ENCODE measurements at regions not wholly inside any gene's neighbourhood (a gene's known extent, or its start where the extent isn't known, plus 50 kb on each side); places are given as distances from the start of the nearest gene placed in this dataset.

DNA sequence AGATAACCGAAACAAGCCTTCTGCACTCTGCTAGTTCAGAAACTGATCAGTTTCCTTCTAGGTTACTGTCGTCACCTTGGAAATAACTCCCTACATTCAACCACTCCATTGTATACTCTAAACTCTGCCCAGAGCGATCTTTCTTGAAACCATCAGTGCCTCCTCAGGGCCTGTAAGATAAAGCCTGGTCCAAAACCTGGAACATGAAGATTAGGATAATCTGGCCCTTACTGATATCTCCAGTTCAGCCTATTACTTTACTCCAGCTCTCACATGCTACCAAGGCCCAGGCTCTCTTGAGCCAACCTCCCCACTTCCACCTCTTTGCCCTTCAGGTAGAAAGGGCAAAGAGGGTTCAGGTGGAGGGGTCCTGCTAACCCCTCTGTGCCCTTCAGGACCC is 125.3 kb upstream of the RXFP2 start:
- DNase-seq = no peak

DNA sequence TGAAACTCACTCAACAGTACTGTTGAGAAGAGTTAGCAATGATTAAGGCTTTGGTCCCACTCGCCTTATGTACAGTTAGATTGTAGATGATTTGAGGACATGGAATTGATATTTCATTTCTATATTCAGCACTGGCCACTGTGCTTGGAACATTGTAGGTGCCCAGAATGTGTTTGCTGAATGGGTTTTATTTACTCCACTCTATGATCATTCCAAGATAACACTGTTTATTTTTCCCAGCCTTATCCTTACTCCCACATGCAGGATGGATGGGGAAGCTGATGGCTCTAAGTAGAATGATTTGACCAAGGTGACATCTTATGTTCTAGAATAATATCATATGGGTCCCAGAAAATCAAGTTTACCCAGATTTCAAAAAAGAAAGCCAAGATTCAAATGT is 124.6 kb upstream of the RXFP2 start:
- no peak for DNase-seq

DNA sequence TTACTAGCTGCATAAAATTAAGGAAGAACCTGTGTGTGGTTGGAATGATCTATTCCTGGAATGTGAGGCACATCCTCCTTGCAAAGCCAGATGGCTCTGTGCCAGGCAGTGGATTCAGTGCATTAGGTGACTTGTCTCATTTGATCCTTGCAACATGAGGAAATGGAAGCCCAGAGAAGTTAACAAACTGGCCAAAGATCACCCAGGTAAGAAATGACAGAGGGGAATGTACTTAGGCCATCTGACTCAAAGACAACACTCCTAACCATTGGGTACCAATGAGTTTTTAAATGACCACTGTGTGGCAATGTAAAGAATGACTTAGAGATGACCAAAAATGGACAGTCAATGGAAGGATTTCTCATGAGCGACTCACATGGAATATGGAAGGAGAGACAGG is 114.2 kb upstream of the RXFP2 start:
- DNase-seq = no peak

- DNase-seq = no peak
These were observed 112.1 kb upstream of the RXFP2 start for GRCh38 chr13:31627097-31627845.

DNA sequence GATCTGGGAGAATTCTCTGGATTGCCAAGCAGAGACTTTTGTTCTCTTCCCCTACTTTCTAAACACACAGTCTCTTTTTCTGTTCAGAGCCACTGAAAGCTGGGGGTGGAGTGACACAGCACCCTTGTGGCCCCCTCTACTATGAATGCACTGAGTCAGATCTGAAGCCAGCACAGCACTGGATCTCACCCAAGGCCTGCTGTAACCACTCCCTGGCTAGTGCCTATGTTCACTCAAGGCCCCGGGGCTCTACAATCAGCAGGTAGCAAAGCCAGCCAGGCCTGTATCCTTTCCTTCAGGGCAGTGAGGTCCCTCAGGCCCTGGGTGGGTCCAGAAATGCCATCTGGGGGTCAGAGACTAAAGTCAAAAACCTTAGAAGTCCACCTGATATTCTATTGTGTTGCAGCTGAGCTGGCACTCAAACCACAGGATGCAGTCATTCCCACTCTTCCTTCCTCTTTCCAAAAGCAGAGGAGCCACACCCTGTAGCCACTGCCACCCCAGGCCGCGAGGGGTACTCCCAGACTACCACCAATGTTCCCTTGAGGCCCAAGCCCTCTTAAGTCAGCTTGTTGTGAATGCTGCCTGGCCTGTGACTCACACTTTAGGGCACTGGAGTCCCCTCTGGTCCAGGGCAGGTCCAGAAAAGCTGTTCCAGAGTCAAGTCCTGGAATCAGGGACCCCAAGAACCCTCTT is 110.1 kb upstream of the RXFP2 start:
- no peak for DNase-seq

- no peak for DNase-seq
These were observed 108.3 kb upstream of the RXFP2 start for GRCh38 chr13:31631071-31631470.

GRCh38 chr13:31631746-31632145 is 107.6 kb upstream of the RXFP2 start:
- DNase-seq = no peak

GRCh38 chr13:31638577-31638976 is 100.7 kb upstream of the RXFP2 start:
- DNase-seq = no peak

GRCh38 chr13:31639443-31640163 is 99.7 kb upstream of the RXFP2 start:
- DNase-seq = no peak

- DNase-seq = no peak
These were observed 89.6 kb upstream of the RXFP2 start for GRCh38 chr13:31649766-31650165.

GRCh38 chr13:31653730-31654129 is 85.6 kb upstream of the RXFP2 start:
- DNase-seq = no peak

- DNase-seq = no peak
These were observed 75.3 kb upstream of the RXFP2 start for GRCh38 chr13:31663880-31664585.

DNA sequence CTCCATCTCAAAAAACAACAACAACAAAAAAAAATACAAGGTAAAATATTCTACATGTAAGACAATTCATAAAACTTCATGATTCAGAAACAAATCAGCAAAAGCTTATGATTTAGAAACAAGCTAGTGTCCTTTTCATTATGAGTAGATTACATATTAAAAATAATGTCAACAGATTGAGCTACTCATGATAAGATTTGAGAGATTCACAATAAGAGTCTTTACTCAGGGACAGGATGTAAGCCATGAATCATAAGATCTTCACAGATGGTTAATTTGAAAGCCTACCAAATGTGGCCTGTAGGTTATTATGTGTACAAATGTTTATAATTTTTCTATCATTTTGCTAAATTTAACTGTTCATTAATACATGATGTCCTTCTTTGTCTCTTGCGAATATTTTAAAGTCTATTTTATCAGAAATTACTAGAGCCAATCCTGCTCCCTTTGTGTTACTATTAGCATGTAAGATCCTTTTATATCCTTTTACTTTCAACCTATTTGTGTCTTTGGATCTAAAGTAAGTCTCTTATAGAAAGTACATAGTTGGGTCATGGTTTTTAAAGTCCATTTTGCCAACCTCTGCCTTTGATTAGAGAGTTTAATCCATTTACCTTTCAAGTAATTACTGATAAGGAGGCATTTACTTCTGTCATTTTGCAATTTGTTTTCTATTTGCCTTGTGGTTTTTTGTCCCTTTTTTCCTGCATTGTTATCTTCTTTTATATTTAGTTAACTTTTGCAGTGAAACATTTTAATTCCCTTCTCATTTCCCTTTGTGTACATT is 68.3 kb upstream of the RXFP2 start:
- DNase-seq = no peak

- DNase-seq = no peak
These were observed 65.3 kb upstream of the RXFP2 start for GRCh38 chr13:31674051-31674450.

DNA sequence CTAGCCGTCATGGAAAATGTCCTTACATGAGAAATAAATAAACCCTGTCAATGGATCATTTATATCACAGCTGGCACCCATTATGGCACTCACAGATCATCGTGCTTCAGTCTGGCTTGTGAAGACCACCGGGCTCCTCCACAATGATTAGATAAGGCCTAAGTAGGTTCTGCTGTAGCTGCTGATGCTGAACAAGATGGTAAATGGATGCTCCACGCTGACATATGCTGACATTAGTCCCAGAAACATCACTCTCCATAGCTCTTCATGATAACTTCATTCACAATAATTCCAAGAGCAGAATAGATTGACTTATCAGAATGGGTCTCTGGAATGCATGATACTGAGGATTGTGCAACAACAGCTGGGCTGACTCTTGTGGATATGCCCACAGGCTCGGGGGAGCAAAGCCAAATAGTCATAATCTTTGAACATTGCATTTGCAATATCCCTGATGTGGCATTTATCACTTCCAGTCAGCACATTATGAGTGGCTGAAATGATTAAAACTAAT is 63.8 kb upstream of the RXFP2 start:
- DNase-seq = no peak

- DNase-seq = no peak
These were observed 58.2 kb upstream of the RXFP2 start for GRCh38 chr13:31681133-31681532.

DNA sequence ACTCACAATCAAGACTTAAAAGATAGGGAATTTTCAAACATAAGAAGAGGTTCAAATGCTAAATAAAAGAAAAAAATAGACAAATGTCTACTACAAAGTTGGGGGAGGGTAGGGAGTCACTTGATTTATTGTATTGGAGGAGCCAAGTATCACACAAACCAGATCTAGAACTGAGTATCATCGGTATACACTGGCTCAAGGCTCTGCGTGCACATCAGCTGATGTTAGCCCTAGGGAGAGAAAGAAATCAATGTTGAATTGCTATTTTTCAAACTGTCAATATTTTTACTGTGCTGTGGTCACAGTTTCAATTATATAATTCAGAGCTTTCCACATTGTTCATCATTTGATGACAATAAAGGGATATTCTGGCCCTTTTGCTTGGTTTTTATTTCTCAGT is 54.9 kb upstream of the RXFP2 start:
- no peak for DNase-seq

- DNase-seq = no peak
These were observed 52.5 kb upstream of the RXFP2 start for GRCh38 chr13:31686670-31687425.

All from right hindlimb (tissue), 1 donor.